NCI-H748 (cell line): ENCODE measurements at regions not wholly inside any gene's neighbourhood (a gene's known extent, or its start where the extent isn't known, plus 50 kb on each side); places are given as distances from the start of the nearest gene placed in this dataset.

Source experiments
- DNase-seq: peaks from one replicate; lab custom pipeline; 2025; ENCODE audit not compliant: unreplicated experiment; lab: John Stamatoyannopoulos, UW

DNA sequence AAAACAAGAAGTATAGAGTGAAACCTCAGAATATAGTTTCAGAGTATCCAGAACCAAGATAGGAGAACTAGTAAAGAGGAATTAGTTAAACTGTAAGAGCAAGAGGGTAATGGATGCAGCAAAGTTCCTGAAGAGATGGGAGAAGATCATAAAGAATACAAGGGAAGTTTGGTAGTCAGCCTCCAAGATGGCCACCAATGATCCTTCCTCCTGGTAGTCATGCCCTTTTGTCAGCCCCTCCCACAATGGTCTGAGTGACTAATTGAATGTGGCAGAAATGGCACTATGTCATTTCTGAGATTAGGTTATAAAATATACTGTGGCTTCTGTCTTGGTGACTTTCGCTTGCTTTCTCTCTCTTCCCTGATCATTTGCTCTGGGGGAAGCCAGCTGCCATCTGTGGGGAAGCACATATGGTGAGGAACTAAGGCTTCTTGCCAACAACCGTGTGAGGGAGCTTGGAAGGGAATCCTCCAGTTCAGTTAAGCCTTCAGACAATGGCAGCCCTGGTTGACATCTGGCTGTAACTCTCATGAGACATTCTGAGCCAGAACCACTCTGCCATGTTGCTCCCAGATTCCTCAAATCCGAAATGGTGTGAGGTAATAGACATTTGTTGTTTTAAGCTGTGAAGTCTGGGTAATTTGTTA lies 55.3 kb upstream of the AMN1 start:
- no peak for DNase-seq

DNA sequence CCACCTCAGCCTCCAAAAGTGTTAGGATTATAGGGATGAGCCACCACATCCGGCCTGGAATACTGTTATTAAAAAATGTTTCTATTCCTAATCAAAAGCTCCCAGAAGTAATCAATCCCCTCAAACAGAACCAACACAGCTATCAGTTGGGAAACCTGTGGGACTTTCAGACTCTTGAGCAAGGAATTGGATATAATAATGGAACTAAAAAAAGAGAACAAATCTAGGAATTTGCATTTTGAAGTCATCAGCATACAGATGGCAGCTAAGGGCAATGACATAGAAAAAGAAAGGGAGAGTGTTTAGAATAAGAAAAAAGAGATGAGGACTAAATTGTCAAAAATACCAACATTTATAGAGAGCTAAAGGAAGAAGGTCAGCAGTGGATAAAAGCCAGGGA lies 54.7 kb upstream of the AMN1 start:
- DNase-seq, result no peak

DNA sequence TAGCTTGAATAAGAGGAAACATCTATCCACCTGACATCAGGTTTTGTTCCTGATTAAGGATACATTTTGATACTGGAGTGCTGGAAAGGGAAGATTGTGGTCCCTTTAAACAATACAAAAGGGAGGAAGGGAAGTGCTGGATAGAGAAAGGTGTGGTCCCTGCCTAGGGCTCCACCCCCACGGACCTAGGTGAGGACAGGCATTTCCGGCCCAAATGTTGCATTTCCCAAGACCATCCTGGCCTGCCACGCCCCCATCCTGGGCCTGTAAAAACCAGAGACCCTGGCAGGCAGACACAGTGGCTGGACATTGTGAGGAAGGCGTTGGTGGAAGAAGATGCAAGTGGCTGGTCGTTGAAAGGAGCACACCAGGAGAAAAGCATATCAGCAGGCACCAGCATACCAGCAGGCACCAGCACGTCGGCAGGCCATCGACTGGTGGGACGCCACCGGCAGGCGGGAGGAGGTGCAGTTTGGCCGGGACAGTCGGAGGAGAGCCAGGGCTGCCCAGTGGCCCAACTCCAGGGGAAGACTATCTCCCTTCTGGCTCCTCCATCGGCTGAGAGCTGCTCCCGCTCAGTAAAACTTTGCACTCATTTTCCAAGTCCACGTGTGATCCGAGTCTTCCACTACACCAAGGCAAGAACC lies 53.2 kb upstream of the AMN1 start:
- no peak for DNase-seq

DNA sequence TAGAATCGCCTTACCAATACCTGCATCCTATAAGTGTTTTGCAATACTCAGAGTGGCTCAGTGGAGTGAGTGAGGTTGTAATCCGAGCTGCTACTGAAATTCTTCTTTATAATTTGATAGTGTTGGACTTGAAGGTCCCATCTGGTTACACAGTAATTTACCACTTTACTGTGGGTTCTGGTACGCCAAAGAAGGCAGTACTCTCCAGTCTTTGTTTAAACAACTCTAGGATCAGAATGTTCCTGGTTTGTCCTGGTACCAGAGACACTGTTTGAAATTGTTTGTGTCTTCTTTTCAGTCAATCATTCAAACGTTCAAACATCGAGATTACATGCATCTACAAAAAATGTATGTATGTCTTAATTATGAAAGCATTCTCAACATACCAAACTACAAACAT lies 51.3 kb upstream of the AMN1 start:
- DNase-seq, result no peak

DNA sequence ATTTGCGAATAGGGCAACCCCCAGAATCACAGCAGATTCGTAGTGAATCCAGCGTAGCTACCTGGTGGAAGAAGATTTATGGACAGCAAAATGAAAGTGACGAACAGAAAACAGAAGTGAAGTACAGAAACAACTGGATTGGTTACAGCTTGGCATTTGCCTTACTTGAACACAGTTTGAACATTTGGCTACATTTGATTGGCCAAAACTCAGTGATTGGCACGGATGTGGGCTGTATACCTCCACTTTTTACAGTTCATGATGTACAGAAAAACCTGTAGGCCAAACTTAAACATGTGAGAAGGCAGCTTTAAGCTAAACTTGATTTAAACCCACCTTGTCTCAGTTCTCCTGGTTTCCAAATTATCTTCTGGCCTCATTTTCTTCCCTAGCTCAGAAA lies 49.9 kb upstream of the AMN1 start:
- no peak for DNase-seq
